ENCODE measurements at regions not wholly inside any gene's neighbourhood (a gene's known extent, or its start where the extent isn't known, plus 50 kb on each side); places are given as distances from the start of the nearest gene placed in this dataset.
"Not testable (repeated sequence)": the region's sequence is repeated elsewhere in the genome, so short reads cannot be mapped to it uniquely, and the experiment has no call there.

GRCh38 chr2:147001061-147001460, 843.8 kb upstream of the ACVR2A start:
- Histone ChIP-seq H3K36me3 (ENCODE audit: control insufficient read depth, insufficient read depth, low read length) (no peaks in the 10 kb centered on the region), H3K4me3 (ENCODE audit: low read depth, low read length) (no peak overlapping the region), H3K27me3 (ENCODE audit: control insufficient read depth, insufficient read depth, low read length) (no peaks in the 10 kb centered on the region)
- no peak for TF ChIP-seq CTCF (IDR thresholded peaks at IDR 0.05; ENCODE audit: insufficient read depth, low read length, severe bottlenecking)
- DNase-seq (ENCODE audit: low read depth), result no peak
- FAIRE-seq, result no peak

GRCh38 chr2:147000151-147000550, 844.7 kb upstream of the ACVR2A start:
- DNase-seq (ENCODE audit: low read depth), result peak; percentile 56
- not testable (repeated sequence) for H3K36me3 ChIP-seq (ENCODE audit: control insufficient read depth, insufficient read depth, low read length); FAIRE-seq; H3K4me3 ChIP-seq (ENCODE audit: low read depth, low read length); H3K27me3 ChIP-seq (ENCODE audit: control insufficient read depth, insufficient read depth, low read length)

- no peaks in the 10 kb centered on the region for H3K36me3 ChIP-seq (ENCODE audit: control insufficient read depth, insufficient read depth, low read length)
- TF ChIP-seq CTCF (IDR thresholded peaks at IDR 0.05; ENCODE audit: insufficient read depth, low read length, severe bottlenecking), result no peak
- H3K27me3 ChIP-seq (ENCODE audit: control insufficient read depth, insufficient read depth, low read length), result no peaks in the 10 kb centered on the region
- FAIRE-seq, result no peak
- no peak overlapping the region for H3K4me3 ChIP-seq (ENCODE audit: low read depth, low read length)
- DNase-seq (ENCODE audit: low read depth), result peak; percentile 31
These were observed 846.9 kb upstream of the ACVR2A start for GRCh38 chr2:146997945-146998344.

- FAIRE-seq, result no peak
- no peaks in the 10 kb centered on the region for H3K36me3 ChIP-seq (ENCODE audit: control insufficient read depth, insufficient read depth, low read length)
- DNase-seq (ENCODE audit: low read depth), result no peak
- H3K27me3 ChIP-seq (ENCODE audit: control insufficient read depth, insufficient read depth, low read length), result no peaks in the 10 kb centered on the region
- H3K4me3 ChIP-seq (ENCODE audit: low read depth, low read length), result no peak overlapping the region
- no peak for TF ChIP-seq CTCF (IDR thresholded peaks at IDR 0.05; ENCODE audit: insufficient read depth, low read length, severe bottlenecking)
These were observed 847.3 kb upstream of the ACVR2A start for GRCh38 chr2:146997488-146997887.

- DNase-seq (ENCODE audit: low read depth) (no peak), FAIRE-seq (no peak)
- Histone ChIP-seq H3K4me3 (ENCODE audit: low read depth, low read length) (no peak overlapping the region), H3K27me3 (ENCODE audit: control insufficient read depth, insufficient read depth, low read length) (no peaks in the 10 kb centered on the region), H3K36me3 (ENCODE audit: control insufficient read depth, insufficient read depth, low read length) (no peaks in the 10 kb centered on the region)
- TF ChIP-seq CTCF (IDR thresholded peaks at IDR 0.05; ENCODE audit: insufficient read depth, low read length, severe bottlenecking), result no peak
These were observed 850.6 kb upstream of the ACVR2A start for GRCh38 chr2:146994246-146994645.

- no peak for FAIRE-seq
- peak; percentile 64 for DNase-seq (ENCODE audit: low read depth)
These were observed 852.4 kb upstream of the ACVR2A start for GRCh38 chr2:146992466-146992865.

More at GRCh38 chr2:146992466-146992865, 852.4 kb upstream of the ACVR2A start:
- H3K36me3 ChIP-seq (ENCODE audit: control insufficient read depth, insufficient read depth, low read length), result no peaks in the 10 kb centered on the region
- no peaks in the 10 kb centered on the region for H3K27me3 ChIP-seq (ENCODE audit: control insufficient read depth, insufficient read depth, low read length)
- H3K4me3 ChIP-seq (ENCODE audit: low read depth, low read length), result no peak overlapping the region
- no peak for TF ChIP-seq CTCF (IDR thresholded peaks at IDR 0.05; ENCODE audit: insufficient read depth, low read length, severe bottlenecking)

Measured in bronchial epithelial cell (primary cell).